ENCODE measurements at regions not wholly inside any gene's neighbourhood (a gene's known extent, or its start where the extent isn't known, plus 50 kb on each side); places are given as distances from the start of the nearest gene placed in this dataset.

- TF ChIP-seq TEAD4 (IDR thresholded peaks at IDR 0.05; ENCODE audit: low read depth, low read length) (no peak), GTF2F1 (IDR thresholded peaks at IDR 0.05; ENCODE audit: borderline replicate concordance, low read depth, low read length) (no peak), TBP (IDR thresholded peaks at IDR 0.05; ENCODE audit: low read depth, low read length) (no peak), SP2 (IDR thresholded peaks at IDR 0.05; ENCODE audit: low read length) (no peak), SIX5 (IDR thresholded peaks at IDR 0.05; ENCODE audit: low read depth, low read length) (no peak)
These were observed 61.9 kb upstream of the ZCCHC2 start (continued) for GRCh38 chr18:62460851-62461300.
